Myocyte (in vitro differentiated cells): ENCODE measurements at regions not wholly inside any gene's neighbourhood (a gene's known extent, or its start where the extent isn't known, plus 50 kb on each side); places are given as distances from the start of the nearest gene placed in this dataset.

Experiments
- DNase-seq: peaks from one replicate; pipeline ENCODE4 v3.0.0-alpha.2; 2012; ENCODE audit warnings: low read depth

GRCh38 chrX:42725196-42725595 lies 52.8 kb downstream of the PPP1R2C start:
- no peak for DNase-seq

GRCh38 chrX:42720209-42720608 lies 57.8 kb downstream of the PPP1R2C start:
- no peak for DNase-seq

- no peak for DNase-seq
Measured at GRCh38 chrX:42715701-42716262, 62.2 kb downstream of the PPP1R2C start.

- DNase-seq: peak; percentile 42
Measured at GRCh38 chrX:42714981-42715700, 62.8 kb downstream of the PPP1R2C start.

- no peak for DNase-seq
Measured at GRCh38 chrX:42710452-42710851, 67.5 kb downstream of the PPP1R2C start.

- no peak for DNase-seq
Measured at GRCh38 chrX:42708222-42708621, 69.7 kb downstream of the PPP1R2C start.

GRCh38 chrX:42707742-42708141 lies 70.2 kb downstream of the PPP1R2C start:
- DNase-seq: no peak

GRCh38 chrX:42704454-42704853 lies 73.5 kb downstream of the PPP1R2C start:
- DNase-seq: peak; percentile 24

GRCh38 chrX:42697544-42697943 lies 80.4 kb downstream of the PPP1R2C start:
- DNase-seq: no peak

GRCh38 chrX:42696536-42697124 lies 81.3 kb downstream of the PPP1R2C start:
- no peak for DNase-seq

- no peak for DNase-seq
Measured at GRCh38 chrX:42695800-42696358, 82.1 kb downstream of the PPP1R2C start.

GRCh38 chrX:42694260-42694815 lies 83.6 kb downstream of the PPP1R2C start:
- peak; percentile 12 for DNase-seq

GRCh38 chrX:42691196-42691595 lies 86.8 kb downstream of the PPP1R2C start:
- no peak for DNase-seq

GRCh38 chrX:42686706-42687105 lies 91.3 kb downstream of the PPP1R2C start:
- DNase-seq: no peak

GRCh38 chrX:42686296-42686695 lies 91.7 kb downstream of the PPP1R2C start:
- no peak for DNase-seq

GRCh38 chrX:42684065-42684464 lies 93.9 kb downstream of the PPP1R2C start:
- no peak for DNase-seq

GRCh38 chrX:42680666-42681065 lies 97.3 kb downstream of the PPP1R2C start:
- DNase-seq: peak; percentile 16

- no peak for DNase-seq
Measured at GRCh38 chrX:42678133-42678532, 99.8 kb downstream of the PPP1R2C start.

GRCh38 chrX:42673301-42673810 lies 104.6 kb downstream of the PPP1R2C start:
- DNase-seq: no peak

GRCh38 chrX:42664680-42665079 lies 113.3 kb downstream of the PPP1R2C start:
- no peak for DNase-seq

- DNase-seq: no peak
Measured at GRCh38 chrX:42628471-42628870, 149.5 kb downstream of the PPP1R2C start.

- DNase-seq: no peak
Measured at GRCh38 chrX:42627891-42628290, 150.1 kb downstream of the PPP1R2C start.
